CD4-positive, alpha-beta T cell treated with Interleukin-15 for 4 hours (primary cell): ENCODE measurements at regions not wholly inside any gene's neighbourhood (a gene's known extent, or its start where the extent isn't known, plus 50 kb on each side); places are given as distances from the start of the nearest gene placed in this dataset.

Experiments
- DNase-seq: peaks from one replicate; pipeline ENCODE4 v3.0.0-alpha.2; 2020; ENCODE audit warnings: low spot score

- no peak for DNase-seq
Observed at GRCh38 chr6:168880271-168880670, 373.4 kb downstream of the THBS2 start.

DNA sequence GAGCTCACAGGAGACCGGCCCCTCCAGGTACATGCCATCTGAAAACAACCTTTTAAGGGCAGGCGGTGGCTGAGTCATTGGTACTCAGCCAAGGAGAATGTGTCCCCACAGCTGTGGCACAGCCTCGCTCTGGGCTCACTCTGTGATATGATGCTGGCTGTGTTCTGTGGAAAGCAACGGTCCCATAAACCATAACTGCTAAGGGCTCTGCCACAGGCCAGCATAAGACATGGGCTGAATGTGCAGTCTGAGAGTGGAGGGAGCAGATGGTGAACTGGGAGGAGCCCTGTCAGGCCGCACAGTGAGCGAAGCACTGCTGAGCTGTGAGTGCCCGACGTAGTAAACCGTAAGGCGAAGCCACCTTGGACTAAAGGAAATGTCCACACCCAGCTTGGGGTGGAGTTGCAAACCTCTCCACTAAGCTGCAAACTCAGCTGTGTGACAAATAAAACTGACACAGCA lies 375.8 kb downstream of the THBS2 start:
- DNase-seq, result peak; percentile 11

DNA sequence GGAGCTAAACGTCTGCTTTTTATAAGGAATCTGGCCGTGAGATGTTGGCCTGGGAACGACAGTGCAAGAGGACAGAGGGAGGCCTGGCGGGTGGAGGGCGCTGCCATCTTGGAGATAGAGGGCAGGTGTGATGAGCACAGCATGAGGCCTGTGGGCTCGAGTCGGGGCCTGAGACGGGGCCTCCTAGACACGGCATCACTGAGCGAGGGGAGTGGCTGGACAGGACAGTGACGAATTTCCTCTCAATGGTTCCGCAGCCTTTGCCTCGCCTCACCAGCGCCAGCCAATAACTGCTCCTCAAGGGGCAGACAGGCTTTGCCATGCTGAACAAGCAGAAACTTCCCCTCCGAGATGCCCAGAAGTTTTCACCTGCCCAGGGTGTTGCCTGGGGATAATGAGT lies 376.7 kb downstream of the THBS2 start:
- no peak for DNase-seq

GRCh38 chr6:168875811-168876576 lies 377.7 kb downstream of the THBS2 start:
- no peak for DNase-seq

DNA sequence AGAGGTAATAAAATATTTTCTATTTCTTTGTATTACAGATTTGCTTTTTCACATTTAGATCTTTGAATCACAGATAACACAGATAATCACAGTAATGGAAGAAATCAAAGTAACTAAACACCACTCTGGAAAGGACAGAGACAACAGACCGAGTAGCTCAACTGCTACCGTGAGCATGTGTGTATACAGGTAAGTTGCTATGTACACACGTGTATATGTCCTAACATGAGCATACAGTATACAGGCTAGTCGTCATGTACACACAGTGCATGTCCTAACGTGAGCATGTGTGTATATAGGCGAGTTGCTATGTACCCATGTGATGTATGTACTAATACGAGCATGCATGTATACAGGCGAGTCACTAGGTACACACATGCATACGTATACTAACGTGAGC lies 379.0 kb downstream of the THBS2 start:
- DNase-seq, result no peak

DNA sequence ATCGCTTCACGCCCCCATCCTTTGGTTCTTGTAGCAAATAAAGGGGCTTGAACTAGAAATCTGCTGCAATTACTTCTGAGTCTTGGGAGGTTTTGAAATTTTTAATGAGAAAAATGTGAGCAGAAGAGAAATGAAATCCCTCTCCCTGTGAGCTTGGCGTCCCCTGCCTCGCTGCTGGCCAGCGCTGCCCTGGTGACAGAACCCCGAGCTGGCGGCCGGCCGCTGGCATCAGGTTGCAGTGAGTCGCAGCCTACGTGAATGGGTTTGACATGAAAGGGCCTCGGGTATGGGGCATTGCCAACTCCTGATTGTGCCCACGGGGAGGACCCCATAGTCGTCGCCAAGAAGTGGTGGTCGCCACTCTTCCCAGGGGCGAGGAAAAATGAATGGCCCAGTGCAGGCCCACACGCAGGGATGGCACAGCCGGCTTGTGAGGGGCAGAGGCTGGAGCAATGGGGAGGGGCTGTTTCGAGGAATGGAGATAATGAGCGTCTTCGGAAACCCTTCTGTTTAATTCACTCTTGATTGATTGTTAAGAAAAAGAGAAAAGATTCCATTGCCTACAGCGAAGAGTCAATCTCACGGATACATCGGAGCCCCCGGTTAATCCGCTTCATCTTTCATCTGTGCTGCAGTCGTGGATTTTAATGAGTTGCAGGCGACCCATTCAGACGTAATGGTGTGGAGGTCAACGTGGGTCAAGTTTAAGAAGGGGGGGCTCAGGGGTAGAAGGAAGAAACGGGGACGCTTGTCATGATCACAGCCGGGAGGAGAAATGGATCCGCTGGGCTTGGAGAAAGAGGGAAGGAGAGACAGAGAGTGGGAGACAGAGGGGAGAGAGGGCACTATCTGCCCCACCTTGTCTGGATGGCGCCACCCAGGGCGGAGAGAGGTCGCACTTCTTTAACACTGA lies 380.1 kb downstream of the THBS2 start:
- no peak for DNase-seq

- no peak for DNase-seq
Observed at GRCh38 chr6:168871642-168872315, 381.9 kb downstream of the THBS2 start.

- DNase-seq, result no peak
Observed at GRCh38 chr6:168870982-168871381, 382.7 kb downstream of the THBS2 start.

DNA sequence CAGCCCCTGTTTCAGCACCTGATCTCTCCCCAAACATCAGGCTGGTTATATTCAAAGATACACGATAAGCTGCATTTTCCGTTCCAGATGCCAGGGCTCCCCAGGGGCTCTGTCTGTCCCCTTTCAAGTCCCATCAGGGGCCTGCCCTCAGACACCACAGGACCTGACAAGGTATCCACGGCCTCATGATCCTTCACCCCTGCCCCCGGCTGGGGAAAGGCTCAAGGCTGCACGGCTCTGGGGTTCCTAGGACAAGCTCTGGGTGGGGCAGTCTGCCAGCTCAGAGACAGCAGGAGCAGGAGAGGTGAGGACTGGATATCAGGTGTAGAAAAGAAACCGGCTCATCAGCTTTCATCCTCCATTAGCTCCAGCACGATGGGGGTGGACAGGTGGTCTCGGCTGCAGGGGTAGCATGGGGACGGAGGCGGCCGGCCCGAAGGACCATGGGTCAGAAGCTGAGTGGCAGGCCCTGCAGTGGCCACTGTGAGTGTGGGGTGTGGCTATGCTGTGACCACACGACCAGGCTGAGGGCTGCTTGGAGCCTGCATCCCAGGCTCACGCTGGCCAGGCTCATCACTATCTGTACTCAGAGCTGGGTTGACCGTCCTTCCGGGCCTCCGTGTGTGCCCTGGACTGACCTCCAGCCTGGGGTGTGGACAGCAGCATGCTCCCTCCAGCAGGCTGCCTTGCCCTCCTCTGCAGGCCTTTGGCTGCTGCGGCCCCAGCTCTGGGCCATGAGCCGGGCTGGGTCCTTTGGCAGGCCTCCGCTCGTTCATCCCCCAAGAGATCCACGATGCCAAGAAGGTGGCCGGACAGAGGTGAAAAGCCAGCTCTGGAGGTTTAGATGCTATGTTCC lies 386.2 kb downstream of the THBS2 start:
- DNase-seq, result no peak

GRCh38 chr6:168866534-168866933 lies 387.1 kb downstream of the THBS2 start:
- no peak for DNase-seq

- DNase-seq, result no peak
Observed at GRCh38 chr6:168865522-168865921, 388.1 kb downstream of the THBS2 start.

- DNase-seq, result no peak
Observed at GRCh38 chr6:168864541-168865460, 388.8 kb downstream of the THBS2 start.

DNA sequence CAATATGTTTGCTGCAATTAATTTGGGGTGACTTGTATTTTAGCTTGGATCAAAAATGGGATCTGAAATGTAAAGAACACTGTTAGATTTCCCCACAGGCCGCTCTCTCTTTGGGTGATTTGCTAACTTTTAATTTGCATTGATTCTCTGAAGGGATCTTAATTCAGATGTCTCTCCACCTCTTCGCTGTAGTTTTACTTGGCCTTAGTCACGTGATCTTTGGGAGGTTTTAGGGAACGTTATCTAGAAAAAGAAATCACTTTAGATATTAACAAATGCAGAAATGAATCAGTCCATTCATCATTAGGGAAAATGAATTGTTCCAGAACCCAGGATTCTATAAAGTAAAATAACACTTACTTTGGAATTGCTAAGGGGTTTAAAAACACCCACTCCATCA lies 390.2 kb downstream of the THBS2 start:
- DNase-seq, result no peak

DNA sequence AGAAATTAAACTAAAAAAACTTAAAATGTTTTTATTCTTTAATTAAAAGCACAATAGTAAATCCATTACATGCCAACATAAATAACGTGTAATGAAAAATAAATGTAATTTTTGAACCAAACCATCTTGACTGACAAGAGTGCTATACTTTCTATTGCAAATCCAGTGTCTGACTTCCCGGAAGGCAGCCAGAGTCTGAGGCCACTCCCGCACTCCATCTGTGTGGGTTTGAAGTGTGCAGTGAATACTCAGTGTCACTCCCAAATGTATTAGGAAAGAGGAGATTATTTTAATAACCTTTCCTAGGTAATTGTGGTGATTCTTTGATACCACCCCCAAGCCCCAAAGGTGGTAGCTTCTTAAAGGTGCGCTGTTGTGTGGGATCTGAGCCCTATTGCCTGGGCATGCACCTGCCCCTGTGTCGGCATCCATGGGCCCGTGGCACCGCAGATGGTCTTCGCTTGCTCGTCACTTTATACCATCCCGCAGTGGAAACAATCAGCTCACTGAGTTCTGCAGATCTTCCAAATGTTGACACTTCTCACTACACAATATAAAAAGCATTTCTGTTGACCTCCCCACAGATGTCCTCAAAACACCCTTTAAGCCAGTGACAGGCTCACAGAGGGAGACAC lies 391.2 kb downstream of the THBS2 start:
- no peak for DNase-seq

DNA sequence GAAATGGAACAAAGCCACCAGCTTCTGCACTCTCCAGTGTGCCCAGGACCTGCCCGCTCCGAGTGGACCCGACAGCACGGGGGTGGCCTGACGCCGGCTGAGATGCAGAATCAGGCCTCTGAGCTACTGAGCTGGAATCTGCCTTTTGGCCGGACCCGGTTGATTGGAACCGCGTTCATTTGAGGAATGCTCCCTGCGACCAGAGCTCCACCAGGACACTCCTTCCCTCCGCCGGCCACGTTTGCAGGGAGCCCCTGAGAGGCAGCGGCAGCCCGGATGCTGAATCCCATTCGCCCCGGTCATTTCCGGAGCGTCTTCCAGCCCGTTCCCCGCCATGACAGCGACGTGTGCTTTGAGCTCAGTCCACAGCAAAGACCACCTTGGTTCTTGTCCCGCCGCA lies 392.7 kb downstream of the THBS2 start:
- no peak for DNase-seq

DNA sequence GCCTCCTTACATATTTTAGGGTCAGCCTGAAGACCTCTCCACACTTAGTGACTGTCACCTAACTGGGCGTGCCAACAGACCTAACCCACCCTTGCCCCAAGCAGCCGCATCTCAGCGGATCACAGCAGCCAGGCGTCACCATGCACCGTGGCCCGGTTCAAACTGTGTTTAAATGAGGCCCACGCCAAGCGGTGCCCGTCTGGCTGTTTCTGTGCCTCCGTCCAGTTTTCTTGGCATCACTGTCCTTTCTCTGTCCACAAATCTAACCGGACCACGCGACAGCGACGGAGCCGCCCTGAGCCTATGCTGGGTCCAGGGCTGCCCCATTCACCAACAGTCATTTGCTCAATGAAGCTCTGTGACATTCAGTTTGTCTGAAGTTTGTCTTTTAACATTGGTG lies 393.3 kb downstream of the THBS2 start:
- no peak for DNase-seq

- no peak for DNase-seq
Observed at GRCh38 chr6:168858926-168859325, 394.7 kb downstream of the THBS2 start.

- DNase-seq, result no peak
Observed at GRCh38 chr6:168856914-168857313, 396.7 kb downstream of the THBS2 start.

DNA sequence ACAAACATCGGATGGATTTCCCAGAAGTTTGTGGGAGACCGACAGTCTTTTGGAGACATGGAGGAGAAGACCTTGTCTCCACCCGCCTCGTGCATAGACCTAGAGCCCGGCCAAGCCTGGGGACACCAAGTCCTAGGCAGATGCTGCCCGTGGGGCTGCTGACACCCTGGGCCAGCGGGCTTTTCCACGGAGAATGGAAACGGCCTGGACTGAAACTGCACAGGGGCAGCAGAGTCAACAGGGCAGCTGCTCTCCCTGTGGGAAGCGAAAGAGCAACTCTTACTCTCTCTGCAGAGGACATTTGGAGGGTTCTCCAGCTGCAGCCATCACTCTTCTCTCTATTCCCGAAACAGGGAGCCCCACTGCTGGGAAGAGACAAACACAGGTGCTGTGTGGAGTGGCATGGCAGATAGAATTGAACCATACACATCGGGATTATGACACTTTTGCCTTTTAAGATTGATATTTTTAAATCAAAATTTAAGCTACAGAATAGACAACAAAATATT lies 401.2 kb downstream of the THBS2 start:
- no peak for DNase-seq
